ENCODE measurements at regions not wholly inside any gene's neighbourhood (a gene's known extent, or its start where the extent isn't known, plus 50 kb on each side); places are given as distances from the start of the nearest gene placed in this dataset.

GRCh38 chr11:27968461-27968860 lies 139.5 kb downstream of the KIF18A start:
- no peak for TF ChIP-seq CTCF (IDR thresholded peaks at IDR 0.05)
- TF ChIP-seq POLR2A (IDR thresholded peaks at IDR 0.05), result no peak

Data from testis (tissue), 2 donors.